ENCODE measurements at regions not wholly inside any gene's neighbourhood (a gene's known extent, or its start where the extent isn't known, plus 50 kb on each side); places are given as distances from the start of the nearest gene placed in this dataset.

- TF ChIP-seq CTCF (IDR thresholded peaks at IDR 0.05) = no peak
- CTCF ChIA-PET = no interaction called here
Measured at GRCh38 chr12:105928436-105928835, 210.3 kb downstream of the NUAK1 start.

DNA sequence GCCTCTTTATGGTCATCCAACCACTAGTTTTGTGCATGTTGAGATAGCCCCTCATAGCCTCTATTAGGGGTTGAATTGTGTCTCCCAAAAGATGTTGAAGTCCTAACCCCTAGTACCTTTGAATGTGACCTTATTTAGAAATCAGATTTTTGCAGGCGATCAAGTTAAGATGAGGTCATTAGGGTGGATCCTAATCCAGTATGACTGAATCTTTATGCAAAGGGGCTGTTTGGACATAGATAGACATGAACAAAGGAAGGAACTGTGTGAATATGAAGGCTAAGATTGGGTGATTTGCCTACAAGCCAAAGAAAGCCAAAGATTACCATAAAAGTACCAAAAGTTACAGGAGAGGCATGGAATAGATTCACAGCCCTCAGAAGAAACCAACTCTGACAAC lies 209.6 kb downstream of the NUAK1 start:
- intact Hi-C loops (cut with DNase I, micrococcal nuclease) = no loop called here
- POLR2A ChIA-PET = no interaction called here
- Mint-ChIP-seq H3K36me3 (ENCODE audit: low read depth) (no peaks in the 10 kb centered on the region), H3K4me3 (no peak overlapping the region), H3K27me3 (peaks cover 4% of the 10 kb centered on the region), H3K27ac (no peak overlapping the region), H3K9me3 (no peaks in the 10 kb centered on the region), H3K4me1 (ENCODE audit: low read depth) (no peaks in the 10 kb centered on the region)
- no peak for TF ChIP-seq CTCF (IDR thresholded peaks at IDR 0.05)
- Histone ChIP-seq H3K36me3 (ENCODE audit: insufficient read depth, low read length) (no peaks in the 10 kb centered on the region), H3K4me1 (ENCODE audit: insufficient read depth, low read length) (no peaks in the 10 kb centered on the region), H3K27me3 (ENCODE audit: control insufficient read depth in 1 of 2, insufficient read depth in 2 of 2, low read length in 2 of 2) (no peaks in the 10 kb centered on the region), H3K27ac (ENCODE audit: low read depth in 1 of 2, low read length in 2 of 2) (no peak overlapping the region), H3K4me3 (ENCODE audit: low read length) (no peak overlapping the region), H3K9me3 (ENCODE audit: control insufficient read depth in 1 of 2, insufficient read depth in 1 of 2, low read length in 2 of 2) (no peaks in the 10 kb centered on the region)
- ATAC-seq (ENCODE audit: poor library complexity) (no peak), DNase-seq (no peak)
- CTCF ChIA-PET = no interaction called here

More at GRCh38 chr12:105928436-105928835, 210.3 kb downstream of the NUAK1 start:
- no peak overlapping the region for H3K4me3 ChIP-seq (ENCODE audit: low read length)
- H3K9me3 Mint-ChIP-seq = no peaks in the 10 kb centered on the region
- no peaks in the 10 kb centered on the region for H3K36me3 Mint-ChIP-seq (ENCODE audit: low read depth)
- no peaks in the 10 kb centered on the region for H3K27me3 ChIP-seq (ENCODE audit: control insufficient read depth in 1 of 2, insufficient read depth in 2 of 2, low read length in 2 of 2)
- no peak overlapping the region for H3K4me3 Mint-ChIP-seq
- H3K27ac ChIP-seq (ENCODE audit: low read depth in 1 of 2, low read length in 2 of 2) = no peak overlapping the region
- no peaks in the 10 kb centered on the region for H3K4me1 Mint-ChIP-seq (ENCODE audit: low read depth)
- peaks cover 4% of the 10 kb centered on the region for H3K27me3 Mint-ChIP-seq
- DNase-seq (no peak), ATAC-seq (ENCODE audit: poor library complexity) (no peak)
- H3K36me3 ChIP-seq (ENCODE audit: insufficient read depth, low read length) = no peaks in the 10 kb centered on the region
- intact Hi-C loops (cut with DNase I, micrococcal nuclease) = no loop called here
- H3K4me1 ChIP-seq (ENCODE audit: insufficient read depth, low read length) = no peaks in the 10 kb centered on the region
- H3K27ac Mint-ChIP-seq = no peak overlapping the region
- POLR2A ChIA-PET = no interaction called here
- H3K9me3 ChIP-seq (ENCODE audit: control insufficient read depth in 1 of 2, insufficient read depth in 1 of 2, low read length in 2 of 2) = no peaks in the 10 kb centered on the region

DNA sequence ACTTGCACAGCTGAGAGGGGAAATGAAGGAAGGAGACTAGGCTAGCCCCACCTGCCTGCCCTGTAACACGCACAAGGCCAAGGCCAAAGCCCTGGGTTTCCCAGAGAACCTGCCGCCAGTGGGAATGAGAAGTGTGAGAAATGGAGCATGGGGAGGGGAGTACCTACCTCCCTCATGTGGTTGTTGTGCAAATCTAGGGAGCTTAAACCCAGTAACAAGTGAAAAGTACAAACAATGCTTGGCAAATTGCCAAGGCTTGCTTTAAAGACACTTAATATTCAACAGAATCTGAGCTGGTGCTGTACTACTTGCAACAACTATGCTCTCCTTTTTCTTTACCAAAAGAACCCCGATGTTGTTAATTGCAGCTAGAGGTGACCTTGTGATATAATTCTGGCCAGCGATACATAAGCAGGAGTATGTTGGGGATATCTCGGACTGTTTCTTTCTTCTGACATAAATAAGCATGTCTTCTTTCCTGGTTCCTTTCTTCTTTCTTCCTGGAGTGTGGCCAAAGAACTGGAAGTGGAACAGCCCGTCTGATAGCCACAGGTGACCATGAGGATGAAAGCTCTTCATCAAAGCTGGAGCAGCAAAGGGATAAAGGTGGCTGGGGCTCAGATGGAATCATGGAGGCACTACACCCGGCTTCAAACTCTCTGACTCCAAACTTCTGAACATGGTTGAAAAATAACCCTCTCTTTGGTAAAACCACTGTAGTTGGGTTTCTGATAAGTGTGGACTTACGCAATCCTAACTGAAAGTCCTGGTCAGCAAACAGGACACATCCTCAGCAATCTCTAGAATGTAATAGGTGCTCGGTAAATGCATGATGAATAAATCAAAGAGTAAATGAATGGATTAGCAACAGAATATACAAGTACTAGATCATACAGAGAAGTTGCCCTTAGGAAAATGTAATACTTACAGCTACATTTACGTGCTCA lies 207.9 kb downstream of the NUAK1 start:
- H3K27me3 ChIP-seq (ENCODE audit: control insufficient read depth in 1 of 2, insufficient read depth in 2 of 2, low read length in 2 of 2) = no peaks in the 10 kb centered on the region
- Mint-ChIP-seq H3K4me3 (no peak overlapping the region), H3K27me3 (peaks cover 12% of the 10 kb centered on the region), H3K27ac (no peak overlapping the region), H3K9me3 (no peaks in the 10 kb centered on the region), H3K4me1 (ENCODE audit: low read depth) (no peaks in the 10 kb centered on the region), H3K36me3 (ENCODE audit: low read depth) (no peaks in the 10 kb centered on the region)
- ChIA-PET CTCF (no interaction called here), POLR2A (no interaction called here)
- TF ChIP-seq CTCF (IDR thresholded peaks at IDR 0.05) = no peak
- H3K9me3 ChIP-seq (ENCODE audit: control insufficient read depth in 1 of 2, insufficient read depth in 1 of 2, low read length in 2 of 2) = no peaks in the 10 kb centered on the region
- H3K36me3 ChIP-seq (ENCODE audit: insufficient read depth, low read length) = no peaks in the 10 kb centered on the region
- no peak overlapping the region for H3K27ac ChIP-seq (ENCODE audit: low read depth in 1 of 2, low read length in 2 of 2)
- no peaks in the 10 kb centered on the region for H3K4me1 ChIP-seq (ENCODE audit: insufficient read depth, low read length)
- intact Hi-C loops (cut with DNase I, micrococcal nuclease) = no loop called here
- DNase-seq (no peak), ATAC-seq (ENCODE audit: poor library complexity) (no peak)
- no peak overlapping the region for H3K4me3 ChIP-seq (ENCODE audit: low read length)

Data from CD4-positive, alpha-beta T cell (primary cell).